SJSA1 (cell line): ENCODE measurements at regions not wholly inside any gene's neighbourhood (a gene's known extent, or its start where the extent isn't known, plus 50 kb on each side); places are given as distances from the start of the nearest gene placed in this dataset.
"Not testable (repeated sequence)": the region's sequence is repeated elsewhere in the genome, so short reads cannot be mapped to it uniquely, and the experiment has no call there.

Experiments
- DNase-seq, 2 experiments: peaks; one replicate each; pipeline ENCODE4 v3.0.0-alpha.2; 2015 to 2020; ENCODE audit warnings: low spot score in 2 of 2, low read depth in 1 of 2
- H3K27ac ChIP-seq: fragments of 250-450 bp; sonication (Bioruptor Pico); 2 replicates; pipeline ENCODE4 v1.5.1; 2020; ENCODE audit warnings: mild to moderate bottlenecking, moderate library complexity
- H3K27me3 ChIP-seq: fragments of 250-450 bp; sonication (Bioruptor Pico); replicated peaks from 2 replicates; pipeline ENCODE4 v1.5.1; 2020; ENCODE audit warnings: mild to moderate bottlenecking, moderate library complexity
- H3K36me3 ChIP-seq: fragments of 250-450 bp; sonication (Bioruptor Pico); 2 replicates; pipeline ENCODE4 v1.5.1; 2020; ENCODE audit warnings: mild to moderate bottlenecking
- H3K4me1 ChIP-seq: fragments of 250-450 bp; sonication (Bioruptor Pico); replicated peaks from 2 replicates; pipeline ENCODE4 v1.6.1; 2021; ENCODE audit warnings: mild to moderate bottlenecking
- H3K4me3 ChIP-seq: fragments of 250-450 bp; sonication (Bioruptor Pico); 2 replicates; pipeline ENCODE4 v1.5.1; 2020; ENCODE audit warnings: mild to moderate bottlenecking
- H3K9me3 ChIP-seq: fragments of 250-450 bp; sonication (Bioruptor Pico); replicated peaks from 2 replicates; pipeline ENCODE4 v1.5.1; 2020; ENCODE audit warnings: mild to moderate bottlenecking

DNA sequence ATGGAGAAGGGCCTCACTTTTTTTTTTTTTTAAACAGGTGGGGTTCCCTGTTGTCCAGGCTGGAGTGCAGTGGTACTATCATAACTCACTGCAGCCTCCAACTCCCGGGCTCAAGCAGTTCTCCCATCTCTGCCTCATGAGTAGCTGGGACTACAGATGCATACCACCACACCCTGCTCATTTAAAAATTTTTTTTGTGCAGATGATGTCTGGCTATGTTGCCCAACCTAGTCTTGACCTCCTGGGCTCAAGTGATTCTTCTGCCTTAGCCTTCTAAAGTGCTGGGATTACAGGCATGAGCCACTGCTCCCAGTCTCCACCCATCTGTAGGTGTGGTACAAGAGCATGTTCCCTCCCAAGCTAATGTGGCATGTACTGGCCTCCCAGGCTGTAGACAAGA lies 380.6 kb upstream of the AMELY start:
- Histone ChIP-seq H3K27me3 (no peaks in the 10 kb centered on the region), H3K4me1 (no peaks in the 10 kb centered on the region), H3K4me3 (no peak overlapping the region), H3K36me3 (no peaks in the 10 kb centered on the region), H3K9me3 (no peaks in the 10 kb centered on the region), H3K27ac (no peak overlapping the region)
- no peak for DNase-seq

DNA sequence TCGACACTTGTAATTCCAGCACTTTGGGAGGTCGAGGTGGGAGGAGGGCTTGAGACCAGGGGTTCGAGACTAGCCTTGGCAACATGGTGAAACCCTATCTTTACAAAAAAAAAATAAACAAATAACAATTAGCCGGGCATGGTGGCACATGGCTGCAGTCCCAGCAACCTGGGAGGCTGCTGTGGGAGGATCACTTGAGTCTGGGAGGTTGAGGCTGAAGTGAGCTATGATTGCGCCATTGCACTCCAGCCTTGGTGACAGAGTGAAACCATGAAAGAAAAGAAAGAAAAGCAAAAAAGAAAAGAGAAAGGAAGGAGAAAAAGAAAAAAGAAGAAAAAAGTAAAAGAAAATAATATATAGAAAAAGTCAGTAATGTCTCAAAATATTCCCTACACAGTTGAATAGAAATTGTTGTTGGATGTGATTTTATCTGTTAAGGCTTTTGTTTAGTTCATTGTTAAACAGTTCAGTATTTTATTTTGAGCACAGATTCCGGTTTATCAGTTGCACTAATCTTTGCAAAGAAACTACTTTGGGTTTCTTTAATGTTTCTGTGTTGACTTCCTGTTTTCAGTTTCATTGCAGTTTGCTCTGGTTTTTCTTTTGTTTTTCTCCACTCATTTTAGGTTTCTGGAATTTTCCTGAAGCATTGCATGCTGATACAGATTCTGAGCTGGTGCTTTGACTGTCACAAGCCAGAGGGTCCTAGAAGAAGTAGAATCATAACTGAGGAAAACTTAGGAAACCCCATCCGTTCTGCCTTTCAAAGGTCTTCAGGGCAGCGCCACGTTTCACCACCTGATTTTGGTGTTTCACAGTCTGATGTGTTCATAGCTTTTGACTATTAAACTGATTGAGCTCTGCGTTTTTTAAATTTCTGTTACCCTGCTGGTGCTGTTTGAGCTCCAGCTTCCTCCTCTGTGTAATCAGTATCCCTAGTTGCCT lies 378.6 kb upstream of the AMELY start:
- Histone ChIP-seq H3K36me3 (peaks cover 3% of the 10 kb centered on the region), H3K4me3 (no peak overlapping the region), H3K4me1 (no peaks in the 10 kb centered on the region), H3K27me3 (no peaks in the 10 kb centered on the region), H3K9me3 (no peaks in the 10 kb centered on the region), H3K27ac (no peak overlapping the region)
- peak in 1 of 2 experiments; percentile 2 for DNase-seq

DNA sequence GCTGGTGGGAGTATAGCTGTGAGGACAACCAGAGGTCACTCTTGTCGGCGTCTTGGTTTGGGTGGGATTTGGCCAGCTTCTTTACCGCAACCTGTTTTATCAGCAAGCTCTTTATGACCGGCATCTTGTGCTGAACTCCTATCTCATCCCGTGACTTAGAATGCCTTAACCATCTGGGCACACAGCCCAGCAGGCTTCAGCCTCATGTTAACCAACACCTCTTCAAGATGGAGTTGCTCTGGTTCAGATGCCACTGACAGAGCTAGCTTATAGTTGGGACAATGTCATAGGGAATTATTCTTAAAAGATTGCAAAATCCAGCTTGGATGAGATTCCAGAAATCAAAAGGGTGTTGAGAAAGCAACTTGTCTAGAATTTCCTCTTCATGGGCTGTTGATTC lies 377.1 kb upstream of the AMELY start:
- DNase-seq, result no peak
- no peaks in the 10 kb centered on the region for H3K4me1 ChIP-seq

DNA sequence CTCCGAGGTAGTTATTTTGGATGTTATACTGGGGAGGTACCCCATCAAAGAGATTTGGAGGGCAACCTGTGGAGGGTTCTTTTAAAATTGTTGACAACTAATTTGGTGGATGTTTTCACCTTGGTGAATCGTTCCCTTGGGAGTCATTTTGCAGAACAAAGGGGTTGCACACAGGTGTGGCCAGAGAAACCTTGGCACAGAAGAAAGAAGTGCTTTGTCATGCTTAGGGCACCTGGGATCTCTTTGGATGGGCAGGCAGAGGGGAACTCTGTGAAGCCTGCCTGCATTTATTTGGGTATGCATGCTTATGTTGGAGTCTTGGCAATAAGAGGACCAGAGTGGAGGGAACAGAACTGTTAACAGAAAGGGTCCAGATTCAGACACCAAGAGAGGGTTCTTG lies 376.4 kb upstream of the AMELY start:
- not testable (repeated sequence) for DNase-seq, H3K9me3 ChIP-seq, H3K4me3 ChIP-seq, H3K36me3 ChIP-seq, H3K4me1 ChIP-seq, H3K27ac ChIP-seq, H3K27me3 ChIP-seq

More for the DNA sequence above, 377.1 kb upstream of the AMELY start:
- no peak overlapping the region for H3K27ac ChIP-seq
- H3K36me3 ChIP-seq, result peaks cover 6% of the 10 kb centered on the region
- no peak overlapping the region for H3K4me3 ChIP-seq
- no peaks in the 10 kb centered on the region for H3K9me3 ChIP-seq
- no peaks in the 10 kb centered on the region for H3K27me3 ChIP-seq

DNA sequence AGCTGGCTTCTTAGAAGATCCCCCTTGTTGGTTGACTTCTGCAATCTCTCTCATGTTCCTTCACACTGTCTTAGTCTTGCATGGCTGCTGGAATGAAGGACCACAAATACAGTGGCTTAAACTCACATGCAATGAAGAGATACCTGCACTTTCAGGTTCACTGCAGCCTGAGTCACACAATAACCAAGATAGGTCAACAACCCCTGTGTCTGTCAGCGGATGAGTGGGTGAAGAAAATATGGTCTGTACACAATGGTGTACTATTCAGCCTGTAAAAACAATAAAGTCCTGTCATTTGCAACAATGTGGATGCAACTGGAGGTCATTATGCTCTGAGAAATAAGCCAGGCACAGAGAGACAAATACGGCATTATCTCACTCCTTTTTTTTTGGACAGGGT lies 373.8 kb upstream of the AMELY start:
- peaks cover 10% of the 10 kb centered on the region for H3K4me1 ChIP-seq
- peaks cover 6% of the 10 kb centered on the region for H3K36me3 ChIP-seq
- no peaks in the 10 kb centered on the region for H3K27me3 ChIP-seq
- H3K9me3 ChIP-seq, result no peaks in the 10 kb centered on the region
- DNase-seq, result no peak
- no peak overlapping the region for H3K27ac ChIP-seq
- no peak overlapping the region for H3K4me3 ChIP-seq

DNA sequence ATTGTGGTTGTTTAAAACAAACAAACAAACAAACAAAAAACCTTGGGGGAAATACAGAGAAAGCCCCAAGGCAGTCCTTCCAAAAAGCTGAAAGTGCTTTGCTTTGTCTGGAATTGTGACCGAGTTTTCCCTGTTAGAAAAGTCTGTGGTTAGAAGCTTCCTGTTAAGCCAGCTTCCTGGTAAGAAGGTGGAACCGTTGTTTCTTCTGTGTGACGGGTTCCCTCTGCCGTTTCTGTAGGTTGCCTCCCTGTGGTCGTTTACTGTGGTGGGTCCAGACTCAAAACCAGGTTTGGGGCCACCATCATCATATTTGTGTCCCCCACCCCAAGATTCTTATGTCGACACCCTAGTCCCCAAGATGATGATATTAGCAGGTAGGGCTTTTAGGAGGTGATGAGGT lies 371.4 kb upstream of the AMELY start:
- H3K27me3 ChIP-seq, result no peaks in the 10 kb centered on the region

DNA sequence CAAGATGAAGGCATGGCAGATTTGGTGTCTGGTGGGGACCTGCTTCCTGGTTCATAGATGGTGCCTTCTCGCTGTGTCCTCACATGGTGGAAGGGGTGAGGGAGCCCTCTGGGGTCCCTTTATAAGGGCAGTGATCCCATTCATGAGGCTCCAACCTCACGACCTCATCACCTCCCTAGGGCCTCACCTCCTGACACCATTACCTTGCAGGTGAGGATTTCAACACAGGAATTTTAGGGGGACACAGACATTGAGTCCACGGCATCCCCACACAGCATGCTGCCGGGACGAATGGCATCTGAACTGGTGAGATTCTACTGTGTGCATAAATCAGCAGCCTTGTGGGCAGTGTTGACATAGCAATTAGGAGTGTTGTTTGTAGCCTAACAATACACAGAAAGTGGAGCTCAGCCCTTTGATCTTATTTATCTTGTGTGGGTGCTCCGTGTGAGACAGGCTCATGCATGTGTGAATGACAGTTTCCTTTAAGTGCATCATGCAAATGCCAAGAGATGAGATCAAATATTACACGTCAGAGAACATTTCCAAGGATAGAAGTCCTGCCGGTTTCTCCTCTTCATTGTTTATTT lies 368.7 kb upstream of the AMELY start:
- DNase-seq, H3K36me3 ChIP-seq: not testable (repeated sequence)

More for the DNA sequence above, 371.4 kb upstream of the AMELY start:
- peak in 1 of 2 experiments; percentile 31 for DNase-seq
- H3K36me3 ChIP-seq, result peaks cover 6% of the 10 kb centered on the region
- no peak overlapping the region for H3K27ac ChIP-seq
- peaks cover 22% of the 10 kb centered on the region for H3K4me1 ChIP-seq
- no peak overlapping the region for H3K4me3 ChIP-seq
- H3K9me3 ChIP-seq, result no peaks in the 10 kb centered on the region

DNA sequence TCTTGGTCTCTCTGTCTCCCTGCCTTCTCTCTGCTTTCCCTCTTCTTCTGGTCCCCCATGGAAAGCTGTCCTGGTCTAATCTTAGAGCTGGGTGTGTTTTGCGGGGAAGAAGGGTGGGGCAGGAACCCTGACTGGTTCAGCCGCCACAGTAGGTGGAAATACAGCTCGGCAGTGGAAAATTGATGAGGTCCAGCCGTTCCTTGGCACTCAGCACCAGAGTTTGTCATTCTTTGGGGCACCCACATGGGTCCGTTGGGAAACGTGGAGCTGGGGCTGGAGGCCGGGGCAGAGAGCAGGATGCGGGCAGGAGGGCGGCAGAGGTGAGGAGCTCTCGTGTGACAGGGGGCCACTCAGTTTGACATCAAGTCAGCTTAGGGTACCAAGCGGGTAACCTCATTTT lies 364.2 kb upstream of the AMELY start:
- H3K4me3 ChIP-seq, result peak overlapping the region; percentile 86
- no peaks in the 10 kb centered on the region for H3K27me3 ChIP-seq
- peaks cover 20% of the 10 kb centered on the region for H3K4me1 ChIP-seq
- H3K9me3 ChIP-seq, result no peaks in the 10 kb centered on the region
- peaks cover 8% of the 10 kb centered on the region for H3K36me3 ChIP-seq
- no peak overlapping the region; the same call in 1 of the 2 replicates for H3K27ac ChIP-seq
- DNase-seq, result no peak

More for the DNA sequence above, 368.7 kb upstream of the AMELY start:
- not testable (repeated sequence) for H3K4me3 ChIP-seq, H3K9me3 ChIP-seq, H3K27ac ChIP-seq, H3K27me3 ChIP-seq
- peaks cover 22% of the 10 kb centered on the region for H3K4me1 ChIP-seq

DNA sequence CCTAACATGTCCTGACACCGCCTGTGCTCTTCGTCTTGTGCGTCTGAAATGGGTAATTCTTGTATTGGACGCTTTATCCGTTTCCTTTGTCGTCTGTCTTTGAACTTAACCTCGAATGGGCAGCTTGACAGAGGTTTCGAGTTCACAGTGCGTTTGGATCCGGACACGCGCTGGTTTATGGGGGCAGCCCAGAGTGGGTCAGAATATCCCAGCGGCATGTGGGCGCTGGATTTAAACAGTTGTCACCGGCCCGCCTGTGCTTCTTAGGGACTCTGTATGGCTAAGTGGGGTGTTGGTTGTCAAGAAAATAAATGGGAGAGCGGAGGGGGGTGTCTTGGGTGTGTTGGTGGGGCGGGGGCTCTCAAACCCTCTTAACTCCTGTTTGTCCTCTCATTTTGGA lies 363.5 kb upstream of the AMELY start:
- no peaks in the 10 kb centered on the region for H3K27me3 ChIP-seq
- peaks cover 17% of the 10 kb centered on the region for H3K4me1 ChIP-seq
- H3K4me3 ChIP-seq, result peak overlapping the region; percentile 86
- H3K27ac ChIP-seq, result peak overlapping the region; percentile 92; the same call in 1 of the 2 replicates
- DNase-seq, result no peak
- no peaks in the 10 kb centered on the region for H3K9me3 ChIP-seq
- H3K36me3 ChIP-seq, result peaks cover 8% of the 10 kb centered on the region

DNA sequence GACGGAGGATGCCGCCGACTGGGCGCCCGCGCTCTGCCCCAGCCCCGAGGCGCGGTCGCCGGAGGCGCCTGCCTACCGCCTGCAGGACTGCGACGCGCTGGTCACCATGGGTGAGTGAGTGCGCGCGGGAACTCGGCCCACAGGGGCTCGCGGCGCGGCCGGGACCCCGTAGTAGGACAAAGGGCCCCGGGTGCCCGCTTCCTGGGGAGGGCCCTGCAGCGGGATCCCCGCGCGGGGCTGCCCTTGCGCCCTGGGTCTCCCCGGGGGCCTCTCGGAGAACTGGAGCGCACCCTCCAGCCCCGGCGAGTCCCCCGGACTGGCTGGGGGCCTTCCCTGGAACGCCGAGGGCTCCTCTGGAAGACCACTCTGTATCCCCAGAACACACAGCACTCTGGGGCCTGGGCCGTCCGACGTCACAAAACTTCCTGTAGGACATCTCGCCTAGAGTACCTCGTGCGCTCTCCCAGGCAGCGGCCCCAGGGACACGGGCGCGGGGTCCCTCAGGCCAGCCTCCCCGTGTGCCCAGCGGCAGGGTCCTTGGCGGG lies 362.9 kb upstream of the AMELY start:
- DNase-seq, result peak; percentile 37 to 38
- H3K27ac ChIP-seq, result peak overlapping the region; percentile 92
- H3K4me3 ChIP-seq, result peak overlapping the region; percentile 86
- no peaks in the 10 kb centered on the region for H3K27me3 ChIP-seq
- H3K4me1 ChIP-seq, result peaks cover 13% of the 10 kb centered on the region
- peaks cover 8% of the 10 kb centered on the region for H3K36me3 ChIP-seq
- no peaks in the 10 kb centered on the region for H3K9me3 ChIP-seq

DNA sequence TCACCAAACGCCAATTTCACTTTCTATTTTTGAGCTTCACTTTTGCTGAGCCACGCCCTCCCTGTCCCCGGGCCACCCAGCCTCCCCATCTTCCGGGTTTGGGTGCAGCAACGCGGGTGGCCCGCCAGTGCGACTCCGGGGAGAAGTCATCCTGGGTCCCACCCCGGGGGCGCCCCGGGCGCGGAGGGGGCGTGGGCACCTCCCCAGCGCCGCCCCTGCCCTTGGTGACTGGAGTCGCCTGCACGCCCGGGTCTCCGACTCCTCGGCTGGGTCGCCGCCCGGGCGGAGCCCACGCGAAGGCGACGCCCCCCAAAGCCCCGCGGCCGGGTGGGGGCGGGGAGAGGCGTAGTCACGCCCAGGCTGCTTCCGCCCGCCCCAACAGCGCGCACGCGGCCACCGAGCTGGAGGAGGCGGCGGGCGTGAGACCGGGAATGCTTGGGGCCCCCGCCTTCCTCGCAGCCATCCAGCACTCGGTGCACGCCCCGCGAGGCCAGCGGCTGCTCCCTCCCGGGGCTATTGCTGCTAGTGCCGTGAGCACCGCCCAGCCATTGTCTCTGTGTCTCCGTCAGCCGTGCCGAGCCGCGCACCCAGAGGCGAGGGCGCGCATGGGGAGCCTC lies 362.1 kb upstream of the AMELY start:
- H3K4me1 ChIP-seq, result peaks cover 9% of the 10 kb centered on the region
- peak overlapping the region; percentile 92 for H3K27ac ChIP-seq
- H3K36me3 ChIP-seq, result peaks cover 8% of the 10 kb centered on the region
- H3K4me3 ChIP-seq, result peak overlapping the region; percentile 86
- H3K9me3 ChIP-seq, result no peaks in the 10 kb centered on the region
- DNase-seq, result peak; percentile 93 to 97
- H3K27me3 ChIP-seq, result no peaks in the 10 kb centered on the region

DNA sequence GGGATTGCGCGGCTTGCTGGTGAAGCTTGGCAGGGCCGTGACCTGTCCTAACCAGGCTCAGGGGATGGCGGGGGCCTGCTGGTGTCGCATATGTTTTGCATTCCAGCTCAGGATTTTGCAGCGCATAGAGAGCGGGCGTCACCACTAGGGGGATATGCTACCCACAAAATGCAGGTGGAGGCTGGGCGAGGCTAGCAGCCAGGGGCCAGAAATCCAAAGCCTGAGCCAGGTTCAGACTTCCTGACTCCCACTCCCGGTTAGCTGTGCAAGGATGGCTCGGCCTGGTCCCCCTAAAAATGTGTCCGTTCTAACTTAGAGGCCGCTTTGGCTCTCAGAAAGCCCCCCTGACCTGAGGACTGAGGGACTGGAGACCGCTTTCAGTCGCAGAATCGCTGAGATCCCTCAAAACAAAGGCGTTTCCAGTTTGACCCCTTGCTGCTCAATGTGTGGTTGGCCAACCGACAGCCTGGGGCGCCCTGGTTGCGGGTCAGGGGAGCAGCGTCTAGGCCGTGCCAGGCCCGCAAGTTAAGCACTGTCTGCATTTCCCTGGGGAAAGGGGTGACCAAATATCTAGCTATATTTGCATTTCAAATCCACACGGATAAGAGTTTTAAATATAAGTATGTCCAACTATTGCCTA lies 361.1 kb upstream of the AMELY start:
- H3K9me3 ChIP-seq, result no peaks in the 10 kb centered on the region
- peak; percentile 59 to 62 for DNase-seq
- peak overlapping the region; percentile 86 for H3K4me3 ChIP-seq
- H3K4me1 ChIP-seq, result peaks cover 9% of the 10 kb centered on the region
- no peaks in the 10 kb centered on the region for H3K27me3 ChIP-seq
- peak overlapping the region; percentile 92 for H3K27ac ChIP-seq
- peaks cover 8% of the 10 kb centered on the region for H3K36me3 ChIP-seq

DNA sequence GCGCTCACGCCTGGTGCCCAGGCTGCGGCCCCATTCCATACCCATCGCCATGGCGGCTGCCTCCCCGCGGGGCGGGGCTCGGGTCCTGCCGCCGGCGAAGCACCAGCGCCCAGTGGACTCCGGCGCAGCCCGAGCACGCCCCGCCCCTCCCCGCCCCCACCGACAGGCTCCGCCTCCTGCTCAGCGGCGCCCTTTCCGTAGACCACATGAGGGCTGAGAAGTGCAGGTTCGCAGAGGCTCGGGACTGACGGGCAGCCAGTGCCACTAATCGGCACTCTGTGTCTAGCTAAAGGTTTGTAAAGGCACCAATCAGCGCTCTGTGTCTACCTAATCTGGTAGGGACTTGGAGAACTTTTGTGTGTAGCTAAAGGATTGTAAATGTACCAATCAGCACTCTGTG lies 352.2 kb upstream of the AMELY start:
- no peak for DNase-seq
- Histone ChIP-seq H3K36me3 (no peaks in the 10 kb centered on the region), H3K27ac (no peak overlapping the region), H3K4me1 (no peaks in the 10 kb centered on the region), H3K9me3 (no peaks in the 10 kb centered on the region), H3K4me3 (no peak overlapping the region), H3K27me3 (no peaks in the 10 kb centered on the region)
